ENCODE measurements at regions not wholly inside any gene's neighbourhood (a gene's known extent, or its start where the extent isn't known, plus 50 kb on each side); places are given as distances from the start of the nearest gene placed in this dataset.
"Not testable (repeated sequence)": the region's sequence is repeated elsewhere in the genome, so short reads cannot be mapped to it uniquely, and the experiment has no call there.

GRCh38 chr4:96342790-96343455 is 503.0 kb downstream of the PDHA2 start:
- DNase-seq = no peak

GRCh38 chr4:96343836-96344235 is 503.9 kb downstream of the PDHA2 start:
- DNase-seq = no peak

GRCh38 chr4:96347582-96347981 is 507.7 kb downstream of the PDHA2 start:
- DNase-seq = no peak

DNA sequence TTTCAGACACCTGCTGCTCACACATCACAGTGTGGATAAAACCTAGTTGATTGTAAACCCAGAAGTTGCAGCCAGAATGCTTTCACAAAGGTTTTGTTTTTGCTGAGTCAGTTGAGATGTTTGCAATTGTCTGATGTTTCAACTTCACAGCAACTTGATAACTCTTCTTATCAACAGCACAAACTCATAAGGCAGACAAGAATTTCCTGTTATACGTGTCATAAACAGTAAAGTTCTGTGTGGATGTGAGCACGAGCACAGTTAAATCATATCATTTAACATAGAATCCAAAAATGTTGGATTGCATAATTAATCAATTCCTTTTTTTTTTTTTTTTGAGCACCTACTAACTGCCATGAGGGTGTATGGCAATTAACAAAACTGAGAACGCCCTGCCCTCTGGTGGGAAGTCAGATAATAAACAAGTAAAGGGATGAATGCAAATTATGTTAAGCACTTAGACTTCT is 512.2 kb downstream of the PDHA2 start:
- DNase-seq = peak; percentile 9

- DNase-seq = no peak
Observed at GRCh38 chr4:96354036-96354712, 514.3 kb downstream of the PDHA2 start.

GRCh38 chr4:96355414-96355813 is 515.5 kb downstream of the PDHA2 start:
- no peak for DNase-seq

- DNase-seq = no peak
Observed at GRCh38 chr4:96356591-96357370, 516.9 kb downstream of the PDHA2 start.

DNA sequence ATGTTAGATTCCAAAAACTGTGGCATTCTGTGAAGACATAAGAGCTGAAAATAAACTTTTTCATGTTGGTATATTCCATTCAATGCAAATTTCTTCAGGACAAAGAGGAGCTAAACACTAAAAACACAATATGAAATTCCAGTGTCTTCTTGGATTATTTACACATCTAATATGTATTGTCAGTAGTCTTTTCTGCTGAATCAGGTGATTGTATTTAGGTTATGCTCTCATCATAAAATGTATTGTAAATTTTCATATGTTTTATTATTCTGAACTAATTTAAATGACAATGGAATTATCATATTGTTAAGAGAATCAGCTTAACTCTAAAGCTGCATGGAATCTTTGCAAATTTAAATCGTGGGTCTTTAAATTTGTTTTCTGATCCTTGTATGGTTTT is 526.7 kb downstream of the PDHA2 start:
- DNase-seq = no peak

DNA sequence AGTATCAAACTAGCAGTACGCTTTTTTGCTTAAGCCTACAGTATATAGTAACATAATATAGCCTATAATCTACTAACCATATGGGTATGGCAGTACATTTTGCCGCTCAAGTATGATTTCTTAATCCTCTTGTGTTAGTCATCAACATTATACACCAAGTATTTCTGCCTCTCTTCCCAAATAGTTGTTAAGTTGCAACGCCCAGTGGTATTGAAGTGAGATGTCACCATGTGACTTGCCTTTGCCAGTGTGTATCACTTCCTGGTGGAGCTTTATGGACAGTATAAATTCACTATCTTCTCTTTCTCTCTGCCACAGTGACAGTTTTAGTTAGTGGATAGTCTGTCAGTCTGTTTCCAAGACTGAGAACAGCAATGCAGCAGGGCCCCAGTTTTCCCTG is 535.5 kb downstream of the PDHA2 start:
- DNase-seq = no peak

- DNase-seq = no peak
Observed at GRCh38 chr4:96379524-96379923, 539.6 kb downstream of the PDHA2 start.

- DNase-seq = no peak
Observed at GRCh38 chr4:96380106-96380505, 540.2 kb downstream of the PDHA2 start.

- no peak for DNase-seq
Observed at GRCh38 chr4:96383349-96383748, 543.5 kb downstream of the PDHA2 start.

DNA sequence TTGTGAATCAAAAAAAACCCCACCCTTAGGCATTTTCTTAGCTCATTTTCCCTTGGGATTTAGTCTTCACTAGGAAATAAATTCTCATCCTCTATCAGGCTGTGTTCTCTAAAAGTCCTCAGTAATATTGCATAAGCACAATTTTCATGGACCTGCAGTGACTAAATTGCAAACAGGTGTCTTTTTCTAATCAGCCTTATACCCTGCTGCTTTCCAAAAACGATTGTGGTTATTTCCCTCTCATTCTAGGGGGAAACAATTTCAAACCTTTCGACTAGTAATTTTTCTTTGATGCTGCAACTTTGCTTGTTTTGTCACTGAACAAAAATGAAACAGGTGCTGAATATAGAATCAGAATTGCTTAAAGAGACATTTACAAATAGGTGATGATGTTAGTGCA is 549.9 kb downstream of the PDHA2 start:
- no peak for DNase-seq

DNA sequence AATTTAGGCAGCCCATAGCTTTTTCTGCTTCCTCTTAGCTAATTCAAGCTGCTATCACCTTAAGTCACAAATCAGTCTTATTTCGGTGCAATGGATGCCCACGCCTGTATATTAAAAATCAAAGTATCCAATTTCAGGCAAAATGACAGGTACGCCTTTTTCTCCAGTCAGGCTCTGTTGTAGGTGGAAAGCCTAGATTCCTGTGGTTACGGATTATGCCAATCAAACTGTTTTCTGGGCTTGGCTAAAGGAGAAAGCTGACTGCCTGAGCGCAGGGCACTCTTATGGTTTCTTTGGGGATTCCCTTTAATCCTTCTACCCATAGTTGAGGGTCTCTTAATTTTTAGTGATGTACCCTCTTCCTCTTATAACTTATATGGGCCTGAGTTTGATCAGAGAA is 550.5 kb downstream of the PDHA2 start:
- DNase-seq = no peak

GRCh38 chr4:96395747-96396146 is 555.9 kb downstream of the PDHA2 start:
- DNase-seq = no peak

- peak; percentile 4 for DNase-seq
Observed at GRCh38 chr4:96406742-96407141, 566.8 kb downstream of the PDHA2 start.

GRCh38 chr4:96407225-96407624 is 567.3 kb downstream of the PDHA2 start:
- no peak for DNase-seq

DNA sequence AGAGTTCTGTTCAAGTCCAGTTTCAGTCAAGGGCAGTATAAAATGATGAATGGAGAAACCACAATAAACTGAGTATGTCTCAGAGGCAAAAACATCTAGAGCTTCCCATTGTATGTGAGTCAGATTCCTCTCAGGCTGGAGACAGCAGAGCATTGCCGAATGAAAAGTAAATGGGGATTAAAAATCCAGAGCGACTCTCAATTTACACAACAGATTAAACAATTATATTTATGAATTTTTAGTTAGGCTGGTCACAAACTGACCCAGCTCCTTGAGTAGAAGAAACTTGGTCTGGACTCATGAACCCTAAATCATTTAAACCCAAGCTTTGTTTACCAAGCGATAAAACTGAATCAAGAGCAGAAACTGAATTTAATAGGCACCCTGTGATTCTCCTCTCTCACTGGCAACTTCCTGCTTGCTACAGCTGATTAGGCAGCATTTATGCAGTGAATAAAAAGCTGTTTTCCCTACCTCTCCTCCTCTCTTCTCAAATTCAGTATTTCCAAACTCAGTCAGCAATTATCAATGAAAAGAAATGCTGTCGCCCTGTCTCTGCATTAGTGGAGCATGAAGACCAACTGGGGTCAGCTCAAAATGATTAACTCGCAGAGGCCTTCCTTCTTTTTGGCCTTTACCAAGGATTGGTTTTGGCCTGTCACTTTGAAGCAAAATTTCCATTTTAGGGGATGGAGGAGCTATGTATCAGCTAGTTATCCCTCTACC is 568.0 kb downstream of the PDHA2 start:
- peak; percentile 43 for DNase-seq

GRCh38 chr4:96414853-96415252 is 575.0 kb downstream of the PDHA2 start:
- not testable (repeated sequence) for DNase-seq

DNA sequence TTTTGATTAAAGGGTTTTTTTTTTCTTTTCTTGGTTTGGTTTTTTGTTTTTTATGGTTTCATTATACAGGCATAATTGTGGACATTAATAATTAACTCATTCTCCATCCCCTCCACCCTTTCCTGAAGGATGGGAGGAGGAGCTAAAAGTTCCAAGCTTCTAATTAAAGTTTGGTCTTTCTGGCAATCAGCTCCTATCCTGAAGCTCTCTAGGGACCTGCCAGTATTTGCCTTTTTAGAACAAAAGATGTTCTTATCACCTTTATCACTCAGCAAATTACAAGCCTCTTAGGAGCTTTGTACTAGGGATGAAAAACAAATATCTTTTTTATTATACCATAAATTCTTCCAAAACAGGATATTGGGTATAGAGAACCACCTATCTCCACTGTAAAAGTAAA is 589.8 kb downstream of the PDHA2 start:
- no peak for DNase-seq

DNA sequence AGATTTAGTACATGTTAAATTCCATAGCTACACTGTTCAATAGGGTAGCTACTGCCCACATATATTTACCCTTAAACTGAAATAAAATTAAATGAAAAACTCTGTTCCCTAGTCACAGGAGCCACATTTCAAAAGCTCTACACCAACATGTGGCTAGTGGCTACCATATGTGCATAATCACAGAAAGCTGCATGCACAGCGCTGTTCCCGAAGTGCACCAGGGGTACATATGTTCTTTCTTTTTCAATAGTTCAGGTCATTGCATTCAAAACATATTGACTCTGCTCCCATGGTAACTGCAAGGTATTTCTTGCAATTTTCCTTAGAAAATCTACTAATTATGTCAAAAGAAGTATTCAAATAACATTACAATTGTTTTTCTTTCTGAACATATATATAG is 591.2 kb downstream of the PDHA2 start:
- DNase-seq = no peak

- DNase-seq = no peak
Observed at GRCh38 chr4:96448315-96448872, 608.5 kb downstream of the PDHA2 start.
